Testis (tissue), 2 donors: ENCODE measurements at regions not wholly inside any gene's neighbourhood (a gene's known extent, or its start where the extent isn't known, plus 50 kb on each side); places are given as distances from the start of the nearest gene placed in this dataset.

Experiments used
- DNase-seq: peaks from one replicate; pipeline ENCODE4 v3.0.0-alpha.2; 2019
- H3K27ac ChIP-seq, 2 donors: fragments of 200-600 bp; sonication (generic); one replicate each; pipeline ENCODE4 v1.5.1; 2019
- H3K27me3 ChIP-seq: fragments of 200-600 bp; sonication (generic); one replicate; pipeline ENCODE4 v1.5.1; 2019
- H3K36me3 ChIP-seq: fragments of 200-600 bp; sonication (generic); one replicate; pipeline ENCODE4 v1.5.1; 2017; ENCODE audit warnings: low read depth; ENCODE audit errors: missing control alignments
- H3K4me1 ChIP-seq: fragments of 200-600 bp; sonication (generic); one replicate; pipeline ENCODE4 v1.5.1; 2019
- H3K4me3 ChIP-seq, 2 donors: fragments of 200-600 bp; sonication (generic); one replicate each; pipeline ENCODE4 v1.5.1; 2017 to 2019
- H3K9me3 ChIP-seq: fragments of 200-600 bp; sonication (generic); one replicate; pipeline ENCODE4 v1.5.1; 2017
- CTCF ChIP-seq, 3 experiments: fragments of 450-650 bp in 2 of 3; fragments of 200-600 bp in 1 of 3; sonication (generic) in 1 of 3; IDR thresholded peaks; one replicate each; pipeline ENCODE4 v1.5.1; 2016 to 2019; ENCODE audit warnings: antibody characterized with exemption in 3 of 3, mild to moderate bottlenecking in 2 of 3, moderate library complexity in 1 of 3
- POLR2A ChIP-seq: fragments of 450-650 bp; IDR thresholded peaks from one replicate; pipeline ENCODE4 v1.6.1; 2017; ENCODE audit warnings: antibody characterized with exemption, mild to moderate bottlenecking, moderate library complexity
- WGBS, 2 donors: methylation state at CpG; one replicate each; pipeline ENCODE4 v1.1.5; 2018; 5-methylcytosine and 5-hydroxymethylcytosine counted together
- intact Hi-C: fragments of 100-400 bp; cut with DNase I; formaldehyde crosslinking; loops from one replicate; pipeline ENCODE4 v1.15.1; 2023; ENCODE audit warnings: low total_unique reads

DNA sequence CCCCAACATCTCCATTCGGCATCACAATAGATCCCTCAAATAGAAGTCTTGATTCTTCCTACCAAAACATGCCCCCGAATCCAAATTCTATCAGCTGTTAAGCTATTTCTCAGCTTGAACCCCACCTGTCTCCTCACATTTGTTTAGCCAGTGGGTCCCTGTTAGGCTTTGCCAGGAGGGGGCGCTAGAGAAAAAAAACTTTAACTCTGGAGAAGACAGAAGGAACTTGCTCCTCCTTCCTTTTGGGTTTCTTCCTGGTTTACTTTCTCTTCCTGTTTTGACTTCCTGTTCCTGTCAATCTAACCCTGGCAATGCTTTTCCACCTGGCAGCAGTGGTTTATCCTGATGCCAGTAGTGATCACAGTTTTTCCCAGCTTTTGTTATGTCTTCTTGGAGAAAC is 95.6 kb upstream of the KCNK1 start:
- H3K36me3 ChIP-seq, result no peaks in the 10 kb centered on the region
- no peaks in the 10 kb centered on the region for H3K9me3 ChIP-seq
- WGBS, 2 donors, result 50 to 58% methylated on average over 3 of the region's 3 CpGs
- H3K27me3 ChIP-seq, result no peaks in the 10 kb centered on the region
- H3K4me1 ChIP-seq, result no peaks in the 10 kb centered on the region
- intact Hi-C loops, result no loop called here
- no peak overlapping the region for H3K27ac ChIP-seq
- TF ChIP-seq POLR2A, result no peak
- peak; percentile 40 to 58 (median 52) for TF ChIP-seq CTCF (IDR thresholded peaks at IDR 0.05)
- H3K4me3 ChIP-seq, result no peak overlapping the region
- peak; percentile 66 for DNase-seq

DNA sequence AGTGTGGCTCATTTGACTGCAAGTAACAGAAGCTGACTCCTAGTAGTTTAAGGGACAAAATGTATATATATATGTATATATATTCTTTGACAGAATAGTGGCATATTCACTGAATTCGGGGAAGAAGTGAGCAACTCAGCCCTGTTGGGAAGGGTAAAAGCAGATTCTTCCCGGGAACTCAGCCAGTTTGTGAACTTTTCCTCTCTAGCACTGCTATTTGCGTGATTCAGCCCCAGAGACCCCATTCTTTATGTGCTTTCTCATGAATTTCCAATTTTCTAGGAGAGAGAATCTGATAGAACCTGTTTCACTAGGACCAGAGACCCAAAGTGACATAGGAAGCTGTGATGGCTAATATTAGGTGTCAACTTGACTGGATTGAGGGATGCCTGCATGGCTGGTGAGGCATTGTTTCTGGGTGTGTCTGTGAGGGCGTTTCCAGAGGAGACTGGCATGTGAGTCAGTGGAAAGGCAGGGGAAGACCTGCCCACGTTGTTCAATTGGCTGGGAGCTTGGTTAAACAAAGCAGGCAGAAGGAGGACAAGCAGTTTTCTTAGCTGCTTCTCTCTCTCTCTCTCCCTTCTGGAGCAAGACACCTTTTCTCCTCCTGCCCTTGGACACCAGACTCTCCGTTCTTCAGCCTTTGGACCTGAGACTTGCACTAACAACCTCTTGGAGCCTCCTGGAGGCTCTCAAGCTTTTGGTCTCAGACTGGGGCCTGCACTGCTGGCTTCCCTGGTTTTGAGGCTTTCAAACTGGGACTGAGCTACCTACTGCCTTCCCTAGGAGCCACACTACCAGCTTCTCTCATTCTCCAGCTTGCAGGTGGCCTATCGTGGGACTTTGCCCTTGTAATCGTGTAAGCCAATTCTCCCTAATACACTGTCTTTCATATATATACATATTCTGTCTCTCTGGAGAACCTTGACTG is 93.4 kb upstream of the KCNK1 start:
- Histone ChIP-seq H3K27me3 (no peaks in the 10 kb centered on the region), H3K27ac (no peak overlapping the region)
- WGBS, 2 donors, result 81 to 85% methylated on average over 8 of the region's 8 CpGs

GRCh38 chr1:233523047-233523446 is 90.9 kb upstream of the KCNK1 start:
- no peak for DNase-seq
- TF ChIP-seq POLR2A, result no peak
- no peak for TF ChIP-seq CTCF (IDR thresholded peaks at IDR 0.05)
- Histone ChIP-seq H3K9me3 (no peaks in the 10 kb centered on the region), H3K27ac (no peak overlapping the region), H3K27me3 (no peaks in the 10 kb centered on the region), H3K36me3 (no peaks in the 10 kb centered on the region), H3K4me1 (no peaks in the 10 kb centered on the region), H3K4me3 (no peak overlapping the region)
- intact Hi-C loops, result no loop called here
- 50 to 57% methylated on average over 2 of the region's 2 CpGs for WGBS, 2 donors

More for the DNA sequence above, 93.4 kb upstream of the KCNK1 start:
- intact Hi-C loops, result no loop called here
- DNase-seq, result no peak
- Histone ChIP-seq H3K9me3 (no peaks in the 10 kb centered on the region), H3K4me1 (no peaks in the 10 kb centered on the region), H3K4me3 (no peak overlapping the region), H3K36me3 (no peaks in the 10 kb centered on the region)
- TF ChIP-seq CTCF (IDR thresholded peaks at IDR 0.05), result no peak

DNA sequence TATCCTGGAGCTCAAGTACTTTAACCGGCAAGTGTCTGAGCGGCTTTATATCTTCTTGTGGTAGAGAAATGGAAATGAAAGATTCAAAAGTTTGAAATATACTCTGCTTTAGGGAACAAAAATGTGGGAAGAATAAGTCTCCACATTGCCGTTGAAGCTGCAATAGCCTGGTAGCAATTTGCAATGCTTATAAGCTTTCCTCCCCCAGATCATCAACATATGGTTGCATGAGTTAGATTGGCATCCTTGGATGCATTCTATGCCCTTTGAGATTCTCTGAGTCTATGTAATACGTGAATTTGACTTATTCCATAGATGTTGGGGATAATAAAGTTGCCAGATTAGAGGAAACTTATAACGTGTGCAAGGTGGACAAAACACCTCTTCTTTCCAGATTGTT is 86.1 kb upstream of the KCNK1 start:
- Histone ChIP-seq H3K4me1 (no peaks in the 10 kb centered on the region), H3K4me3 (no peak overlapping the region), H3K27ac (no peak overlapping the region), H3K27me3 (no peaks in the 10 kb centered on the region), H3K36me3 (no peaks in the 10 kb centered on the region), H3K9me3 (no peaks in the 10 kb centered on the region)
- no peak for TF ChIP-seq POLR2A
- no peak for TF ChIP-seq CTCF (IDR thresholded peaks at IDR 0.05)
- 78 to 79% methylated on average over 5 of the region's 5 CpGs for WGBS, 2 donors
- intact Hi-C loops, result no loop called here
- DNase-seq, result no peak
